ENCODE measurements at regions not wholly inside any gene's neighbourhood (a gene's known extent, or its start where the extent isn't known, plus 50 kb on each side); places are given as distances from the start of the nearest gene placed in this dataset.

GRCh38 chr13:32964987-32965386, 51.2 kb upstream of the KL start:
- Histone ChIP-seq H3K4me3 (ENCODE audit: low read depth, low read length, poor library complexity, severe bottlenecking) (no peak overlapping the region), H3K4me2 (ENCODE audit: low read length) (no peak overlapping the region), H3K36me3 (ENCODE audit: insufficient read depth, low read length) (no peaks in the 10 kb centered on the region), H2AFZ (ENCODE audit: low read length) (no peak overlapping the region), H3K27ac (ENCODE audit: low read depth, low read length, poor library complexity, severe bottlenecking) (no peak overlapping the region), H3K4me1 (ENCODE audit: insufficient read depth, low read length, severe bottlenecking) (no peaks in the 10 kb centered on the region), H3K9me2 (ENCODE audit: low read depth, low read length) (no peaks in the 10 kb centered on the region), H3K9me3 (ENCODE audit: low read length) (no peaks in the 10 kb centered on the region), H3K9ac (ENCODE audit: low read length) (no peak overlapping the region), H4K20me1 (ENCODE audit: insufficient read depth, low read length) (no peaks in the 10 kb centered on the region), H3K79me2 (ENCODE audit: insufficient read depth, low read length) (no peaks in the 10 kb centered on the region), H3F3A (ENCODE audit: insufficient read depth, low read length) (no peaks in the 10 kb centered on the region), H3K27me3 (ENCODE audit: insufficient read depth, low read length) (no peaks in the 10 kb centered on the region)
- no peak for TF ChIP-seq CTCF (IDR thresholded peaks at IDR 0.05; ENCODE audit: low read length)
- TF ChIP-seq EZH2 (IDR thresholded peaks at IDR 0.05; ENCODE audit: borderline replicate concordance, low read length): no peak

Measured in OCI-LY1 (cell line).